Embryonic facial prominence (tissue), 1 donor: ENCODE measurements at regions not wholly inside any gene's neighbourhood (a gene's known extent, or its start where the extent isn't known, plus 50 kb on each side); places are given as distances from the start of the nearest gene placed in this dataset.

Experiments used
- DNase-seq: peaks from one replicate; pipeline ENCODE4 v3.0.0-alpha.2; 2016; ENCODE audit errors: extremely low spot score

DNA sequence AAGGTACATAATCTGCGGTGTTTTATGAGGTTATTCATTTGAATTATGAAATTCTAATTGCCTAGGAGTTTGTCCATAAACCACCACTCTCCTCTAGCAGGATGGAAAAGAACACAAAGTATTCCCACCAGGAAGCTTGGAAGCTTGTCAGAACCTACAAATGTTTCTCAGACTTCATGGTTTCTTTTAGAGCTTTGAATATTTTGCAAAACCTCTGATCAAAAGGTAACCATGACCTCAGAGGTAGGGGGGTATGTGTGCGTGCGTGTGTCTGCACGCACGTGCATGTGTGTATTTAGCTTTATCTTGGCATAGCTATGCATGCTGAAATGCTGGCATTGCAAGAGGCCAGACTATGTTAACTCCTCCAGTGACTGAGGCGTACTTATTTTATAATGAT, 847.0 kb downstream of the TLE1 start:
- peak; percentile 12 for DNase-seq

DNA sequence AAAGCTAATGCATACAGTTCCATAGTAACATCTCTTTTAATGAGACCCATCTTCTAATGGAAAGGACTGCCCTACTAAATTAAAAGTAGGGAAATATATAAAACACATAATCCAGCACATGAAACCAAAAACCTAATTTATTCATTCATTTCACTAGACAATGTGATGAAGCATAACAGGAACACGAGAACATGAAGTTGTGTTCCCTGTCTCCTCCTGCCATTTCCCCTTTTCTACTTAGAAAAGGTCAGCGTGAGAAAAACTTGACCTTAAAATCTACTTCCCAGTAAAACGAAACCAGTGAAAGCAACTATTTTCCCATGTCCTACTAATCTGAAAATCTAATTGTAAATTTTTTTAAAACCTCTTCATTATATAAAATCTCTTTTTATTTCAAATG, 847.5 kb downstream of the TLE1 start:
- no peak for DNase-seq

DNA sequence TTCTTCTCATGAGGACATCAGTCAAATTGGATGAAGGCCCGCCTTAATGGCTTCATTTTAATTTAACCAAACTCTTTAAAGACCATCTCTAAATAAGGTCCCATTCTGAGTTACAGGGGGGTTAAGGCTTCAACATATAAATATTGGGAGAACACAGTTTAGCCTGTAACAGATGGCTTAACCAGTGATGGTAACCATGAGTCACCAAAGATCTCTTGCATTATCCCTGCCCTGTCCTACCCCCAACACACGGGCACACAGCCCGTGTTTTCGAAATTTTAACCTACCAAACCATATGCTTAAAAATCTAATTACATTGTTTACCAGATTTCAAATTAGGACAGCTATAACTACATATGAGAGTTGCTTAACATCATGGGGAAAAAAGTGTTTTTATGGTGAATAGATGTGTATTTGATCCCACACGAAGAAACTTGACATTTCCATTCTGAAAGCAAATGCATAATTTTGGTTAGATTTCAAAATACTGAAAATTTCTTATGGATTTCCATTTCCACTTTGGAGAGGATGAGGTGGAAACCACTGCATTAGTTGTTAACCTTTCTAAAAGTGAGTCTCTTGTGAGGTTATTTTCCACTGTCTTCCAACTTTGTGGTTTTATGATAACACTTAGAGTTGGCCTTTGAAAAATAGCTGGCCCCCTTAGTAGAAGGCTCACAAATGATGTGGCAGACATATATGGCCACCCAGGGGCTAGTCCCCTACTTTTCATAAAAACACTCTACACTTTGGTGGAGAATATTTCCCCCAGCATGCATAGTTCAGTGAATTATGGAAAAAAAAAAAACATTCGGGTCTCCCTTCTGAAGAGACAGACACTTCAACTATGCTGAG, 849.3 kb downstream of the TLE1 start:
- no peak for DNase-seq

DNA sequence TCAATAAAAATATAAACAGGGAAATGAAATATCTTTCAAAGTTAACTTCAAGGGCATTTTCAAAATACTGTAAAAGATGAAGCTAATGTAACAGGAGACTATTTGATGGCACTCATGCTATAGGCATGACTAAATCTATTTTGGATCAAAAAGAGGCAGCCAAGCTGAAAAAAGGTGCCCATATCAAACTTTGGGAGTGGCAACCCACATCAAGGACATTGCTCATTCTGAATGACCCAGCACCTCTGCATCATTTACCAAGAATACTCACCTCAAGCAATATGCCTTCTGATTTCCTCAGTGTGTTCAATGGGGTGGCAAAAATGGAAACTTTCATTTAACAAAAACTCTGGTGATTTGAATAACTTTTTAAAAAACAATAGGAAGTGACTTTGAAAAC, 853.3 kb downstream of the TLE1 start:
- no peak for DNase-seq

DNA sequence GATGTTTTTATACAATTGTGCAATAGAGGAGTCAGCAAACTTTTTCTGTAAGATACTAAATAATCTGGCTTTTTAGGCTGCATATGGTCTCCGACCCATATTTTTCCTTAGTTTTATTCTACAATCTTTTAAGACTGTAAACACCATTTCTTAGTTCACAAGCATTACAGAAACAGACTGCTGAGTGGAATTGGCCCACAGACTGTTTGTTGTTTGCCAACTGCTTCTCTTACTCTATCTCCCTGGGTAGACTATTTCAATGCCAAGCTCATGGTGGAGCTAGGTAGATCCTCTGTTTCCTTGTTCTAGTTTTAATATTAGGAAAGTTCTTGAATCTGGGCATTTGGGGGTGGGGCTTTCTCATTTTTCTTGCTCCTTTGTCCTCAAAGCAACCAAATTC, 857.6 kb downstream of the TLE1 start:
- DNase-seq: no peak

DNA sequence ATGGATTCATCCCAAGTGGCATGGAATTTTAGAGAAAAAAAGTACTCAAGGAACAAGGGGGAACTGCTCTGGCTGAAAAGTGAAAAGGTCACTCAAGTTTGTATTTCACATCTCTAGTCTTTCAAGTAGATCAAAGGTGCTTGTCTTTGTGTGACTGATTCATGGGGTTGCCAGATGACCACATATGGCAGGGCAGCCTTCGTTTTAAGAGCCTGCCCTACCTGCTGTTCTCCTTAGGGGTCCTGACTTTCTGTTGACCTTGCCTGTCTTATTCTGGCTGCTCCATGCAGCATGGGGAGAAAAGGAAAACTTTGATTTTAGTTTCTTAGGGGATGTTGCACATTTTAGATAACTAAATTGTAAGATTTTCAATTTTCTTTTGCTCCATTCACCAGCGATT, 877.7 kb downstream of the TLE1 start:
- no peak for DNase-seq

DNA sequence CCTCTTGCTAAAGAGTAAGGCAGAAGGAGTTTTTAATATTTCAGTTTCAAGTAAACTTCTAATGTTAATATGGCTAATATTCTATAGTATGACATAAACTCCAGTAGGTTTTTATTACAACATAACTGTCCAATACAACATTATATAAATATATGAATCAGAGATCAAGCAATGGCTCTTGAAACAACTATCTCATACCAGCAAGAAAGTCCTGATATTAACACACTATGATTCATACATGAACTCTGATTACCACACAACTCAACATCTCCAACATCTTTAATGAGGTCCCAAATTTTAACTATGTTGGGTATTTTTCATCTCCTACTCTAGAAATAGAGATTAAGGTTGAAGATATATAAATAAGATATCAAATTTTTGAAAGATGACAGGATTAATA, 878.3 kb downstream of the TLE1 start:
- DNase-seq: no peak

DNA sequence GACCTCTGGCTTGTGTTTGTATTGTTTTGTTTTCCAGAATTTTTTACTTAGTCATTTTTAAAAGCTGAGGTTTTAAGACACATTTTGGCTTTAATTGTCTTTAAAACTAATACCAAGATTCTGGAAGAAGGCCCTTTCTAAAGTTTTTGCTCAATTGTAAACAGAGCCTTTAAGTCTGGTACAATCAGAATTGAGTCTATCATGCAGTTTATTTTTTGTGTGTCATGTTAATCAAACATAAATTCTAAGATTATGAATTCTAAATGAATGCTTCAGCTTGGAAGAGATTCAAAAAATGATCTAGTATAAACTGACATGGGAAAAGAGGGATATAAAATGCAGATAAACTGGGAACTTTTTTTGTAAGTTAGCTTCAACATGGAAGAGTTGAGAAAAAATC, 882.7 kb downstream of the TLE1 start:
- DNase-seq: no peak

DNA sequence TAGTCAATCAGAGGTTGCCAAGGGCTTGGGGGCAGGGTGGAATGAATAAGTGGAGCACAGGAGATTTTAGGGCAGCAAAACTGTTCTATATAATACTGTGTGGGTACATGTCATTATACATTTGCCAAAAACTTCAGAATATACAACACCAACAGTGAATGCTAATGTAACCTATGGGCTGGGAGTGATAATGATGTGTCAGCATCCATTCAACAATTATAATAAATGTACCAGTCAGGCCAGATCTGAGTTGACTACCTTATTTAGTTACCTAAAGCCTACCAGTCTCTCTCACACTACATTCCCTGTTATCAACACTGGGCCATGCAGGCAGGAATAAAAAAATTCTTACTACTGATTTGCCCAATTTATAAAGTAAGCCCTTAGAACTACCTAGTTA, 884.5 kb downstream of the TLE1 start:
- DNase-seq: no peak

DNA sequence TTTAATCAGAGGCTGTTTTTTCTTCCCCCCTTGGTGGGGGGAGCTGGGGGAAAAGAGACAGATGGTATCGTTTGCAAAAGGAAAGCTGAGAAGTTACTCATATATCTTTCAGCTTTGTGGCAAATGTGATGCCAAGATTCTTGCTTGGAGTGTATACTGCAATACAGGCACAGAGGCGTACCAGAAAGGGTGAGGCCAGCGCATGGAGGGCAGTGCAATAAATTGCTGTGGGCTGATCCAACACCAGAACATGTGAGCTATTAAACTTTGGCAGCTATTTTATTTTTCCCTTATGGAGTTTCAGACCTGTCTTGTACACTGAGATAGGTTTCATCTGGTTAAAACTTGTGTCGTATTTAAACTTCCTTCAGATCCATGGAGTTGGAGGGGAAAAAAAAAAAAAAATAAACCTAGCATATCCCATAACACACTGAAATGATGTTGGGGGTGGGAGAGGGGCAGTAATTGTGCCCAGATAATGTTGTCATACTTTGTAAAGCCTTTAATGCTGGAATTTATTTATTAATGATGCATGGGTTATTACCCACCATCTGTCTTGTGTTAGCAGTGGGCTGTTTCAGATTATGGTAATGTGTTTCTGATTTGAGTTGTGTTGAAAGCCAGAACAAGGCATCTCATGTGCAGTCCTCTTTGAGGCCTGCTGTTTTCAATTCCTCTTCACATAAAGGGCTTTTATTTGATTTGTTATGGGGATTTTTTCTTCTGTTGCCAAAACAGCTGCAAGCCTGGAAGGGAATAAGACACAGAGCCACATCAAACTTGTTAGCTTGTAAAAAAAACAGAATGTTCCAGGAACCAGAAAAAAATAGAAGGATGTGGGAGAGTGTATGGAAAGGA, 891.3 kb downstream of the TLE1 start:
- DNase-seq: peak; percentile 91

DNA sequence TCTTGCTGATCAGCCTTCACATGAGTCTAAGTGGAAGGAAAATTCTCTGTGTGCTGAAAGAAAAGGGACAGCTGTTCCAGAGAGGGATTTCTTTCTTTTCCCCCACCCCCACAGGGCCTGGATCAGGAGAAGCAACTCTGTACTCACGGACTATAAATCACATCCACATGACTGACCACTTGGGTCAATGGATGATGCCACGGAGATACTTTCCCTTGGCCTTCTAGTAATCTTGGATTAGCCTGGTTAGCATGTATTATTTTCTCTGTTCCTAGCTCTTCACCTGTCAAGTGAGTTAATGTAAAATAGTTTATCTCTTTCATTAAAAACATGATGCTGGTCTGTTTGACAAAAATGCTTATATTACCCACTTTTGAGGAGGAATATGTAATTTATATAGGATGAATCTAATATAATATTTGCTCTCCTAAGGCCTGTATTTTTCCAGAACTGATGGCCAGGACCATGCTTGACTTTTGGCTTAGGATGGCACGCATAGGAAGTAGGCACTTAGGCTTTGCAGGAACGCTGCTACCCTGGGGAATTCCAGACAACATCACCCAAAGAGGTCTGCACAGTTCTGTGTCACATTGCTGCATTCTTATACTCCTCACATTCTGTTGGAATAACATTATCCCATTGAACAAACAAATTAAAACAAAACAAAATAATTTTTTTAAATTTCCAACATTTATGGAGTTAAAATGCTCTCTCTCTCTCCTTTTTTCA, 892.1 kb downstream of the TLE1 start:
- no peak for DNase-seq

DNA sequence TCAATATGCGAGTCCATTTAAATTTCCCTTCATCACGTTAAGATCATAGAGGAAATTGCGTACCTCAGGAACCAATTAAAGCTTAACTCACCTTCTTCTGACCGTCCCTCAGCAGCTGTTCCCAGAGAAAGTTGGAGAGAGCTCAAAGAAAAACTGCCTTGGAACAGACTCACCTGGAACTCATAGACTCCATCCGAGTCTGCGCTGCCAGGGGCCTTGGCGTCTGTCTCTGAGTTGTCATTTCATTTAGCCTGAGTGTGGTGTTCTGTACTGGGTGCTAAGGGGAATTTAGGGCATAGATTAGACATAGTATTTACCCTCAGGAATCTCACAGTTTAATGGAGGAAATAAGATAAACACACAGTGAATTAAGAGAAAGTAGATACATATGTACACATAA, 892.7 kb downstream of the TLE1 start:
- DNase-seq: peak; percentile 34

DNA sequence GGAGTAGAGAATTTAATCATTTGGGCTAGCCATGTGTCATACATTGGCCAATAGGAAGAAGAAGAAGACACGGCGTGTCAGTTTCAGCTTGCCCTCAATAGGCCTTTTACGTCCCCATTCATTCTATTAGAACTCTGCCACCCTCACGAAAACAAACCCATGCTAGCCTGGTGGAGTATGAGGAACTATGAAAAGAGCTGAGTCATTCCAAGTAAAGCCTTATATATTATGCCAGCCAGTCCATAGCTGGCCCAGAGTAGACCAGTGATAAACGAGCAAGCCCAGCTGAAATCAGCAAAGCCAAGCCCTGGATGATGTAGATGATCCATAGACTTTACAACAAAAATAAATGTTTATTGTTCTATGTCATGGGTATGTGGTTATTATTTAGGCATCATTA, 895.1 kb downstream of the TLE1 start:
- no peak for DNase-seq

DNA sequence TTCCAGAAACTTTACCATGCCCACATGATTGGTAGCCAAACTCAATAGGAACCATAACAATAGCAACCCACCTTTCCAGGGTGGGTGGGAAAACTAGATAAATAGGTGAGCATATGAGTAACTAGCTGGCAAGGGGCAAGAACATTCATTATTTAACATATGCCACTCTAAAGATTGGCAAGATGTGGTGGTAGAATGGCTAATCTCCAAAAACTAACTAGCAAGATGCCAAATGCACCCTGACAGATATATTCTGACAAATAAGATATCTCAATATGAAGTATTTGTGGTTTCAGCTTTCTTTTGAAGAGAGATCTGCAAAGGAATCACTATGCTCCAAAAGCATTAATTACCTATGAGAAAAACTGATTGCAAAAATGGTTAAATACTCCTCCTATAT, 895.6 kb downstream of the TLE1 start:
- DNase-seq: no peak

DNA sequence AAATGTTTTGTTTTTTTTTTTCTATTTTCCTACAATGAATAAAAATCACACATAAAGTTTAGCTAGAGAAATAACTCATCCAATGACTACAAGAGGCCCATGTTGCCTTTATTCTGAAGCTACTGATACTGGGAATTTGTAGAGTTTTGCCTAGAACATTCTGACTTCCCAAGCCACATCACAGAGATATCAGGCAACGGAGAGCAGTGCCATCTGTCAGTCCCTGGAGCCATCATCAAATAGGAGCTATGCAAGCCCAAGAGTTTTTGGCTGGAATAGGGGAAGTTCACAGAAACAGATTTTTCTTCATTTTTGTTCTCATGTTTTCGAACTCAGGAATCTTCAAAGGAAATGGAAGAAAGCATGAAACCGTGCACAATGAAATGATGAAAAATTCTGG, 896.6 kb downstream of the TLE1 start:
- no peak for DNase-seq

DNA sequence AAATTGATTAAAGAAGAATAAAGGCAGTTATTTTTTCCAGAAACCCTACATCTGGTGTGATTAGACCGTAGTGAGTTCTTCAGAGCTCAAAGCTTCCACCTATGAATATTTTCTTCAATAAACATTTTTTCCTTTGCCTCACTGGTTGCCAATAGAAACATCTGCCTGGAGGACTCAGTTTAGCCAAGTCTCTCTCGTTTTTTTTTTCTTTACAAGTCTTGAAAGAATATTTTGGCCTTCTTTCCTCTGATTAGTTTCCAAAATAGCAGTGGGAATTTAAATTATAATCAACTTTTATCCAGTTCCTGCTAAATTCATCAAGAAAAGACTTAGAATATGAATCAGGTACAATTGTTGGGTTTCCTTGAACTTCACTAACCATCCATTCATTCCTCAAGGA, 897.5 kb downstream of the TLE1 start:
- no peak for DNase-seq

DNA sequence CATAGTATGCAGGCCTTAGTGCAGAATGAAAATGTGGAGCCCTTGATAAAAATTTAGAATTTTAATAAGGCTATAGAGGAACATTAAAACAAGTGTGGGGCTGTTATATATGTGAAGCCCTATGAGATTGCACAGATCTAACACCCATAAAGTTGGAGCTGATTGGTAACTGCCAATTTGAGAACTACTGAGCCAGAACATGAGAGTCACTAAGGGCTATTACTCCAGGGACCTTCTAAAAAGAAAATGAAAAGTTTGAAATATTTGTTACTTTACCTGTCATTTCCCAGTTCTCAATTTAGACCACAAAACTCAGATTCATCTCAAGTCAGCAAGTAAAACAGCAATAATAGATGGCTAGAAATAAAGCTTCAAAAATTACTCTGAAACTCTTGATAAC, 898.6 kb downstream of the TLE1 start:
- no peak for DNase-seq

DNA sequence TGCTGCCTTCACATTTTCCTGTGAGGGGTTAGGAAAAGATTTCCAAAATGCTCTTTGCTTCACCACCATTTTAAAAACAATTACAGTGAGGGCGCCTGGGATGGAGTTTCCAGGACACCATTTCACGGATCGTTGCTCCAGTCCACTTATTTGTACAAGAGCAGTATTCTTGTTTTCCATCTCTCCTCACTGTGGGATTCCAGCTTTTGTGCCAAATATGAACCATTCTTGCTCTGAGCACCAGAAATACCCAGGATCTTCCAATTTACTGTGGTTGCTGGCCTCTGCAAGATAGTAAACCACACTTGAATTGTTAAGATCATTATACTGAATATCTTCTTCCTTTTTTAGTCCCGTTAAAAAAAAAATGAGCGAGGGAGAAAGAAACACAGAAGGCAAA, 899.5 kb downstream of the TLE1 start:
- no peak for DNase-seq

DNA sequence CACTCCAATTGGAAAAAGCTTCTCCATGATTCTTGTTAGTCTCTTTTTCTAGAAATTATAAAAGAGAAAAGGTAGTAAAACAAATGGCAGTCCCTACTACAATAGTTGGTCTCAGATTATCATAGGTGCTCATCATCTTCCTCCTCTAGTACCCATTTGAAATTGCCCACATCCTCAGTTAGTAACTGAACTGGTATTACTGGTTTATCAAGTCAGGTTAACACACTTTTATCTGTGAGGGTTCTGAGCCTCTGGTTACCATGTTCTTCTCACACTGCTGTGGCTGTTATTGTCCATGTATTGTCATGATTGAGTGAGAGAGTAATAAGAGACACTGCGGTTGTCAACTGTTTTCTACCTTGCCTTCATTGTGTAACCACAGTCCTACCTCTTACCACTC, 901.7 kb downstream of the TLE1 start:
- no peak for DNase-seq

DNA sequence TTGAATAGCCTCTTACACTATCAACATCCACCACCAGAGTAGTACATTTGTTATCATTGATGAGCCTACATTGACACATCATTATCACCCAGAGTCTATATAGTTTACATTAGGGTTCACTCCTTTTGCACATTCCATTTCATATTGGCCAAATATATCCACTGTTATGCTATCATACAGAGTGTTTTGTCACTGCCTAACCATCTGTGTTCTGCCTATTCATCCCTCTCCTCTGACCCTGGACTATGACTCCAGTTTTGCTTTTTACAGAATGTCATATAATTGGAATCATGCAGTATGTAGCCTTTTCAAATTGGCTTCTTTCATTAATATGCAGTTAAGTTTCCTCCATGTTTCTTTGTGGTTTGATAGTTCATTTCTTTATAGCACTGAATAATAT, 904.7 kb downstream of the TLE1 start:
- no peak for DNase-seq

DNA sequence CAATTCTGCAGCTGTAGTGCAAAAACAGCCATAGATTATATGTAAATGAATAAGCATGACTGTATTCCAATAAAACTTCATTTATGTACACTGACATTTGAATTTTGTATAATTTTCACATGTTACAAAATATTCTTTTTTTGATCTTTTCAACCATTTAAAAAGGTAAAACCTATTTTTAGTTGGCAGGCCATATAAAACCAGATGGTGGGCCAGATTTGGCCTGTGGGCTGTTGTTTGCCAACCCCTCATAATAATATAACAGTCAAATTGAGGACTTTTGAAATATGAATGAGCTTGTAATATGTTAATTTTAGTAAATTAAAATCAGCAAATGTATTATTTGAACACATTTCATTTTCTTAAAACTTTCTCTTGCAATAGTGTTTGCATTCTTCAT, 913.4 kb downstream of the TLE1 start:
- DNase-seq: no peak

DNA sequence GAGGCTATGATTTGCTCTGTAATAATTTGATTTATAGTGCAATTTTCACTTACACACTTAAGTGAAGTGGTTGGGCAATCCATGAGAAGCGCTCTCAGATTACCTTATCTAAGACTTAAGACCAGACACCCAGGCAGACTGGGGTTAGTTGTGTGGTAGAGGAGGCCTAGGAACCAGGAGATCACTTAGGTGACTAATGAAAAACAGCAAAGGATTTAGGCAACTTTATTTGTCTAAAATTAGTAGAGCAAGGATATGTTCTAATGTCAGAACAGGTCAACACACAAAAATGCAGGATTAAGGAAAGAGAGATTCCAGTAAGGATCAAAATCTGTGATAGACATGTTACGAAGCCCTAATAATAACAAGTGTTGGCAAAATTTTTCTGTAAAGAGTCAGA, 913.8 kb downstream of the TLE1 start:
- DNase-seq: no peak
